ENCODE measurements at regions not wholly inside any gene's neighbourhood (a gene's known extent, or its start where the extent isn't known, plus 50 kb on each side); places are given as distances from the start of the nearest gene placed in this dataset.
"Not testable (repeated sequence)": the region's sequence is repeated elsewhere in the genome, so short reads cannot be mapped to it uniquely, and the experiment has no call there.

DNA sequence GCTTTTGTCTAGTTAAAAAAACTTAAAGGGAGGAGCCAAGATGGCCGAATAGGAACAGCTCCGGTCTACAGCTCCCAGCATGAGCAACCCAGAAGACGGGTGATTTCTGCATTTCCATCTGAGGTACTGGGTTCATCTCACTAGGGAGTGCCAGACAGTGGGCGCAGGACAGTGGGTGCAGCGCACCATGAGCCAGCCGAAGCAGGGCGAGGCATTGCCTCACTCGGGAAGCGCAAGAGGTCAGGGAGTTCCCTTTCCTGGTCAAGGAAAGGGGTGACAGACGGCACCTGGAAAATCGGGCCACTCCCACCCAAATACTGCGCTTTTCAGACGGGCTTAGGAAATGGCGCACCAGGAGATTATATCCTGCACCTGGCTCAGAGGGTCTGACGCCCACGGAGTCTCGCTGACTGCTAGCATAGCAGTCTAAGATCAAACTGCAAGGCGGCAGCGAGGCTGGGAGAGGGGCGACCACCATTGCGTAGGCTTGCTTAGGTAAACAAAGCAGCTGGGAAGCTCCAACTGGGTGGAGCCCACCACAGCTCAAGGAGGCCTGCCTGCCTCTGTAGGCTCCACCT, 152.4 kb upstream of the KCNQ5 start:
- not testable (repeated sequence) for H3K27me3 Mint-ChIP-seq; H3K27me3 ChIP-seq (ENCODE audit: control insufficient read depth, insufficient read depth, low read length); H3K36me3 Mint-ChIP-seq; H3K36me3 ChIP-seq (ENCODE audit: control insufficient read depth, insufficient read depth, low read length); H3K4me3 ChIP-seq (ENCODE audit: low read depth, low read length); H3K4me1 Mint-ChIP-seq; H3K27ac ChIP-seq (ENCODE audit: insufficient read depth, low read length, poor library complexity, severe bottlenecking); DNase-seq; H3K9me3 Mint-ChIP-seq; H3K4me1 ChIP-seq (ENCODE audit: control insufficient read depth, insufficient read depth, low read length, poor library complexity, severe bottlenecking); H3K27ac Mint-ChIP-seq; ATAC-seq (ENCODE audit: low read depth in 2 of 2); H3K9me3 ChIP-seq (ENCODE audit: control insufficient read depth in 2 of 2, low read length in 2 of 2); H3K4me3 Mint-ChIP-seq

- Mint-ChIP-seq H3K27me3 (no peaks in the 10 kb centered on the region), H3K4me1 (no peaks in the 10 kb centered on the region)
- H3K36me3 ChIP-seq (ENCODE audit: control insufficient read depth, insufficient read depth, low read length) = no peaks in the 10 kb centered on the region
Measured at GRCh38 chr6:72476051-72476450, 145.8 kb upstream of the KCNQ5 start.

GRCh38 chr6:72476646-72477045, 145.2 kb upstream of the KCNQ5 start:
- peaks cover 0 to 2% (median 0%) of the 10 kb centered on the region in 7 donors for H3K9me3 Mint-ChIP-seq
- no peaks in the 10 kb centered on the region for H3K9me3 ChIP-seq (ENCODE audit: control insufficient read depth in 2 of 2, low read length in 2 of 2)

More at GRCh38 chr6:72476051-72476450, 145.8 kb upstream of the KCNQ5 start:
- no peaks in the 10 kb centered on the region for H3K27me3 ChIP-seq (ENCODE audit: control insufficient read depth, insufficient read depth, low read length)
- no peaks in the 10 kb centered on the region for H3K36me3 Mint-ChIP-seq
- ATAC-seq (ENCODE audit: low read depth in 2 of 2) (no peak), DNase-seq (no peak)
- H3K9me3 ChIP-seq (ENCODE audit: control insufficient read depth in 2 of 2, low read length in 2 of 2) = no peaks in the 10 kb centered on the region
- peaks cover 0 to 2% (median 0%) of the 10 kb centered on the region in 7 donors for H3K9me3 Mint-ChIP-seq
- H3K4me3 Mint-ChIP-seq = no peak overlapping the region
- H3K4me3 ChIP-seq (ENCODE audit: low read depth, low read length) = no peak overlapping the region
- H3K27ac ChIP-seq (ENCODE audit: insufficient read depth, low read length, poor library complexity, severe bottlenecking) = no peak overlapping the region
- no peak overlapping the region for H3K27ac Mint-ChIP-seq
- H3K4me1 ChIP-seq (ENCODE audit: control insufficient read depth, insufficient read depth, low read length, poor library complexity, severe bottlenecking) = no peaks in the 10 kb centered on the region

DNA sequence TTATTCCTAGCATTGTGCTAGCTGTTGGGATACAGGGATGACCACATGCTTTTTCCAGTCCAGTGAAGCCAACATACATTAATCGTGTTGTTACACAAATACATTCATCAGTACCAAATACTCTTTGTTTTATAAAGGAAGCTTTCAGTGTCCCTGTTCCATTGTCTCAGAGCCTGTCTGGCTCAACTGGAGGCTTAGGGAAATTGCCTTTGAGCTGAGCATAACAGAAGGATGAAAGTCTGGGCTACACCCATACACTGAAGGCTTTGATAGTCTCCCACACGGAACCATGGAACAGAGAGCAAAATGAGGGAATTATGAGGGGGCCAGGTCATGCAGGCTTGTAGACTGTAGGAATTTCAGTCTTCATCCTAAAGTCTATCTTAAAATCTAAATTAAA, 126.4 kb upstream of the KCNQ5 start:
- H3K4me1 ChIP-seq (ENCODE audit: control insufficient read depth, insufficient read depth, low read length, poor library complexity, severe bottlenecking) = no peaks in the 10 kb centered on the region
- no peak overlapping the region for H3K4me3 Mint-ChIP-seq
- H3K9me3 Mint-ChIP-seq = peaks cover 0 to 4% (median 0%) of the 10 kb centered on the region in 7 donors
- ATAC-seq (ENCODE audit: low read depth in 2 of 2) = no peak
- no peaks in the 10 kb centered on the region for H3K4me1 Mint-ChIP-seq
- no peak overlapping the region for H3K27ac ChIP-seq (ENCODE audit: insufficient read depth, low read length, poor library complexity, severe bottlenecking)
- H3K27me3 Mint-ChIP-seq = peaks cover 6% of the 10 kb centered on the region
- no peaks in the 10 kb centered on the region for H3K36me3 ChIP-seq (ENCODE audit: control insufficient read depth, insufficient read depth, low read length)
- no peaks in the 10 kb centered on the region for H3K36me3 Mint-ChIP-seq
- no peak overlapping the region for H3K27ac Mint-ChIP-seq
- H3K27me3 ChIP-seq (ENCODE audit: control insufficient read depth, insufficient read depth, low read length) = no peaks in the 10 kb centered on the region
- H3K4me3 ChIP-seq (ENCODE audit: low read depth, low read length) = no peak overlapping the region
- DNase-seq = no peak
- H3K9me3 ChIP-seq (ENCODE audit: control insufficient read depth in 2 of 2, low read length in 2 of 2) = no peaks in the 10 kb centered on the region

More at GRCh38 chr6:72476646-72477045, 145.2 kb upstream of the KCNQ5 start:
- no peaks in the 10 kb centered on the region for H3K36me3 Mint-ChIP-seq
- Histone ChIP-seq H3K27ac (ENCODE audit: insufficient read depth, low read length, poor library complexity, severe bottlenecking) (no peak overlapping the region), H3K36me3 (ENCODE audit: control insufficient read depth, insufficient read depth, low read length) (no peaks in the 10 kb centered on the region), H3K4me3 (ENCODE audit: low read depth, low read length) (no peak overlapping the region), H3K4me1 (ENCODE audit: control insufficient read depth, insufficient read depth, low read length, poor library complexity, severe bottlenecking) (no peaks in the 10 kb centered on the region), H3K27me3 (ENCODE audit: control insufficient read depth, insufficient read depth, low read length) (no peaks in the 10 kb centered on the region)
- no peak overlapping the region for H3K27ac Mint-ChIP-seq
- no peak for DNase-seq
- H3K4me1 Mint-ChIP-seq = no peaks in the 10 kb centered on the region
- no peak overlapping the region for H3K4me3 Mint-ChIP-seq
- ATAC-seq (ENCODE audit: low read depth in 2 of 2) = no peak
- no peaks in the 10 kb centered on the region for H3K27me3 Mint-ChIP-seq

DNA sequence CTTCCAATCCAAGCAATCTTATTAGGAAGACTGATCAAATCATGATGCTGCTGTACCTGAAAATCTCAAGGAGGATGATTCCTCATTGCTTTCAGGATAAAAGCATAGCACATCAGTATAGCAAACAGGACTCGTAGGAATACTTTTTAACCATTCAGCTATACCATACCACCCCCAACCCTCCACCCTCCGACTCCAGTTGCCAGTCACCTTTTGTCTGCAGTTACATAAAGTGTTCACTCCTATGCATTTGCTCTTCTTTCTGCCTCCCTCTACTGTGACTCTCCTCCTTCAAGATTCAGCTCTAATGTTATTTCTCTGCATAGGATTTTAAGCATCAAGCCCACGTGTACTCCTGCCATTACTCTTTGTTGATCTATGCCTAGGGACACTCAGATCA, 124.7 kb upstream of the KCNQ5 start:
- Mint-ChIP-seq H3K27ac (no peak overlapping the region), H3K4me3 (no peak overlapping the region), H3K9me3 (peaks cover 0 to 4% (median 0%) of the 10 kb centered on the region in 7 donors), H3K27me3 (peaks cover 6% of the 10 kb centered on the region), H3K36me3 (no peaks in the 10 kb centered on the region), H3K4me1 (no peaks in the 10 kb centered on the region)
- Histone ChIP-seq H3K4me3 (ENCODE audit: low read depth, low read length) (no peak overlapping the region), H3K27me3 (ENCODE audit: control insufficient read depth, insufficient read depth, low read length) (no peaks in the 10 kb centered on the region), H3K27ac (ENCODE audit: insufficient read depth, low read length, poor library complexity, severe bottlenecking) (no peak overlapping the region), H3K9me3 (ENCODE audit: control insufficient read depth in 2 of 2, low read length in 2 of 2) (no peaks in the 10 kb centered on the region), H3K36me3 (ENCODE audit: control insufficient read depth, insufficient read depth, low read length) (no peaks in the 10 kb centered on the region), H3K4me1 (ENCODE audit: control insufficient read depth, insufficient read depth, low read length, poor library complexity, severe bottlenecking) (no peaks in the 10 kb centered on the region)
- no peak for DNase-seq
- no peak for ATAC-seq (ENCODE audit: low read depth in 2 of 2)

DNA sequence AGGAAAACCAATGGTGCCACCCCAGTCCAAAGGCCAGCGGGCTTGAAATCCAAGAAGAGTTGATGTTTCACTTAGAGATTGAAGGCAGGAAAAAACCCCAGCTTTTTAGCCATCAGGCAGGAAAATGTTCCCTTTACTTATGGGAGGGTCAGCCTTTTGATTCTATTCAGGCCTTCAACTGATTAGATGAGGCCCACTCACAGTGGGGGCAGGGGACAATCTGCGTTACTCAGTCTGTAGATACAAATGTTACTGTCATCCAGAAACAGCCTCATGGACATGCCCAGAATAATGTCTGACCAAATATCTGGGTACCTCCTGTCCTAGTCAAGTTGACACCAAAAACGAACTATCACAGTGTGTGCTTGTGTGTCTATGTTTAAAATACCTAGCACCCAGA, 121.2 kb upstream of the KCNQ5 start:
- no peak overlapping the region for H3K27ac Mint-ChIP-seq
- DNase-seq (no peak), ATAC-seq (ENCODE audit: low read depth in 2 of 2) (no peak)
- H3K9me3 Mint-ChIP-seq = peaks cover 0 to 4% (median 0%) of the 10 kb centered on the region in 7 donors
- H3K4me1 Mint-ChIP-seq = no peaks in the 10 kb centered on the region
- H3K4me1 ChIP-seq (ENCODE audit: control insufficient read depth, insufficient read depth, low read length, poor library complexity, severe bottlenecking) = no peaks in the 10 kb centered on the region
- no peak overlapping the region for H3K4me3 ChIP-seq (ENCODE audit: low read depth, low read length)
- H3K36me3 Mint-ChIP-seq = no peaks in the 10 kb centered on the region
- no peaks in the 10 kb centered on the region for H3K36me3 ChIP-seq (ENCODE audit: control insufficient read depth, insufficient read depth, low read length)
- H3K4me3 Mint-ChIP-seq = no peak overlapping the region
- no peaks in the 10 kb centered on the region for H3K27me3 ChIP-seq (ENCODE audit: control insufficient read depth, insufficient read depth, low read length)
- H3K27ac ChIP-seq (ENCODE audit: insufficient read depth, low read length, poor library complexity, severe bottlenecking) = no peak overlapping the region
- no peaks in the 10 kb centered on the region for H3K9me3 ChIP-seq (ENCODE audit: control insufficient read depth in 2 of 2, low read length in 2 of 2)
- peaks cover 6% of the 10 kb centered on the region for H3K27me3 Mint-ChIP-seq

DNA sequence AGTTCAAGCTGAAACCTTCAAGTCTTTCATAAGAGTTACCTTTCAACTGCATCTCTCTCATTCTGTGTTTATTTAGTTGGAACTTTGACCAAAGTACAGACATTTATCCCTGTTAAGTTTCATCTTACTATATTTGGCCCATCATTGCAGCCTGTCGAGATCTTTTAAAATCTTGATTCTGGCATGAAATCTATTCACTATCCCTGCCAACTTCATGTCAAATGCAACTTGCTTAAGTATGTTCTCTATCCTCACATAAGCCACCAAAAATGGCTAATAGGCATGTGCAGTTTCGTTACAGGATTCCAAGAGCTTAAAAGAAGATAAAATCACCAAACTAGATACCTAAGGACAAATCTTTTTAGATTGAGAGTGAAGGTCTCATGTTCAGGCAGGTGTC, 117.5 kb upstream of the KCNQ5 start:
- Mint-ChIP-seq H3K27me3 (no peaks in the 10 kb centered on the region), H3K4me1 (no peaks in the 10 kb centered on the region), H3K27ac (peak overlapping the region in 1 of 3 donors; percentile 1), H3K36me3 (no peaks in the 10 kb centered on the region), H3K4me3 (no peak overlapping the region), H3K9me3 (no peaks in the 10 kb centered on the region)
- no peak overlapping the region for H3K4me3 ChIP-seq (ENCODE audit: low read depth, low read length)
- ATAC-seq (ENCODE audit: low read depth in 2 of 2) = no peak
- no peaks in the 10 kb centered on the region for H3K9me3 ChIP-seq (ENCODE audit: control insufficient read depth in 2 of 2, low read length in 2 of 2)
- no peaks in the 10 kb centered on the region for H3K27me3 ChIP-seq (ENCODE audit: control insufficient read depth, insufficient read depth, low read length)
- no peak for DNase-seq
- H3K27ac ChIP-seq (ENCODE audit: insufficient read depth, low read length, poor library complexity, severe bottlenecking) = no peak overlapping the region
- no peaks in the 10 kb centered on the region for H3K36me3 ChIP-seq (ENCODE audit: control insufficient read depth, insufficient read depth, low read length)
- no peaks in the 10 kb centered on the region for H3K4me1 ChIP-seq (ENCODE audit: control insufficient read depth, insufficient read depth, low read length, poor library complexity, severe bottlenecking)

GRCh38 chr6:72505446-72505845, 116.4 kb upstream of the KCNQ5 start:
- DNase-seq (no peak), ATAC-seq (ENCODE audit: low read depth in 2 of 2) (no peak)
- no peaks in the 10 kb centered on the region for H3K36me3 ChIP-seq (ENCODE audit: control insufficient read depth, insufficient read depth, low read length)
- no peak overlapping the region for H3K4me3 ChIP-seq (ENCODE audit: low read depth, low read length)
- Mint-ChIP-seq H3K4me3 (no peak overlapping the region), H3K4me1 (no peaks in the 10 kb centered on the region), H3K27ac (no peak overlapping the region), H3K27me3 (no peaks in the 10 kb centered on the region), H3K36me3 (no peaks in the 10 kb centered on the region), H3K9me3 (no peaks in the 10 kb centered on the region)
- no peaks in the 10 kb centered on the region for H3K9me3 ChIP-seq (ENCODE audit: control insufficient read depth in 2 of 2, low read length in 2 of 2)
- H3K4me1 ChIP-seq (ENCODE audit: control insufficient read depth, insufficient read depth, low read length, poor library complexity, severe bottlenecking) = no peaks in the 10 kb centered on the region
- no peaks in the 10 kb centered on the region for H3K27me3 ChIP-seq (ENCODE audit: control insufficient read depth, insufficient read depth, low read length)
- no peak overlapping the region for H3K27ac ChIP-seq (ENCODE audit: insufficient read depth, low read length, poor library complexity, severe bottlenecking)

All from CD4-positive, CD25-positive, alpha-beta regulatory T cell (primary cell).